CD14-positive monocyte (primary cell): ENCODE measurements at regions not wholly inside any gene's neighbourhood (a gene's known extent, or its start where the extent isn't known, plus 50 kb on each side); places are given as distances from the start of the nearest gene placed in this dataset.

Source experiments
- DNase-seq, 3 donors: peaks; one replicate each; pipeline ENCODE4 v3.0.0-alpha.2; 2011 to 2022
- H2AFZ ChIP-seq: 2 replicates; pipeline ENCODE4 v1.6.0; 2012; ENCODE audit warnings: mild to moderate bottlenecking, low read depth, low read length, inconsistent platforms; ENCODE audit not compliant: insufficient read depth, poor library complexity, severe bottlenecking
- H3K27ac ChIP-seq, 2 donors: 1 replicate in 1 of 2; 2 replicates in 1 of 2; pipeline ENCODE4 v1.5.1; 2012 to 2013; ENCODE audit warnings: low read length in 2 of 2, control low read depth in 1 of 2, inconsistent platforms in 1 of 2, low read depth in 1 of 2, mild to moderate bottlenecking in 1 of 2
- H3K27me3 ChIP-seq, 2 donors: one replicate each; pipeline versions ENCODE4 v1.6.0 to v1.6.1; 2011 to 2013; ENCODE audit warnings: low read length in 2 of 2; ENCODE audit not compliant: control insufficient read depth in 2 of 2, insufficient read depth in 2 of 2
- H3K36me3 ChIP-seq, 2 donors: replicated peaks in 1 of 2; 1 replicate in 1 of 2; 2 replicates in 1 of 2; pipeline versions ENCODE4 v1.5.1 to v1.6.1; 2012 to 2013; ENCODE audit warnings: low read length in 2 of 2, control low read depth in 1 of 2, inconsistent platforms in 1 of 2, mild to moderate bottlenecking in 1 of 2; ENCODE audit not compliant: insufficient read depth in 2 of 2, control insufficient read depth in 1 of 2
- H3K4me1 ChIP-seq, 2 donors: 1 replicate in 1 of 2; 2 replicates in 1 of 2; pipeline versions ENCODE4 v1.5.1 to v1.6.1; 2012 to 2013; ENCODE audit warnings: low read length in 2 of 2, control low read depth in 1 of 2, inconsistent platforms in 1 of 2, mild to moderate bottlenecking in 1 of 2, moderate library complexity in 1 of 2; ENCODE audit not compliant: insufficient read depth in 2 of 2, control insufficient read depth in 1 of 2
- H3K4me2 ChIP-seq: replicated peaks from 2 replicates; pipeline ENCODE3; 2012; ENCODE audit warnings: low read length, moderate library complexity, mild to moderate bottlenecking; ENCODE audit not compliant: poor library complexity, severe bottlenecking; ENCODE audit errors: extremely low read depth
- H3K4me3 ChIP-seq, 3 experiments: fragments of 200-600 bp in 1 of 3; sonication (generic) in 1 of 3; replicated peaks in 1 of 3; 1 replicate in 2 of 3; 2 replicates in 1 of 3; pipeline ENCODE4 v1.5.1; 2011 to 2013; ENCODE audit warnings: low read length in 3 of 3, mild to moderate bottlenecking in 3 of 3, control low read depth in 2 of 3, low read depth in 2 of 3, inconsistent platforms in 1 of 3, moderate library complexity in 1 of 3
- H3K79me2 ChIP-seq: 2 replicates; pipeline ENCODE4 v1.6.0; 2012; ENCODE audit warnings: mild to moderate bottlenecking, control low read depth, inconsistent platforms, low read length, moderate library complexity; ENCODE audit not compliant: insufficient read depth
- H3K9ac ChIP-seq: 2 replicates; pipeline ENCODE4 v1.6.0; 2017; ENCODE audit warnings: low read length, mild to moderate bottlenecking; ENCODE audit not compliant: insufficient read depth, poor library complexity, severe bottlenecking
- H3K9me3 ChIP-seq, 2 donors: replicated peaks in 1 of 2; 1 replicate in 1 of 2; 2 replicates in 1 of 2; pipeline versions ENCODE4 v1.5.1 to v1.6.1; 2012 to 2013; ENCODE audit warnings: low read length in 2 of 2, control low read depth in 1 of 2; ENCODE audit not compliant: control insufficient read depth in 1 of 2, insufficient read depth in 1 of 2
- H4K20me1 ChIP-seq: 2 replicates; pipeline ENCODE4 v1.6.0; 2012; ENCODE audit warnings: mild to moderate bottlenecking, low read length, control low read depth, moderate library complexity; ENCODE audit not compliant: insufficient read depth
- H3K27ac Mint-ChIP-seq, 7 donors: one replicate each; pipeline ENCODE4 v1.8.0; 2020; ENCODE audit warnings: mild to moderate bottlenecking in 7 of 7, mixed read lengths in 7 of 7, moderate library complexity in 6 of 7, inconsistent platforms in 2 of 7
- H3K27me3 Mint-ChIP-seq, 3 donors: one replicate each; pipeline ENCODE4 v1.8.0; 2021 to 2022; ENCODE audit warnings: low read depth in 3 of 3, mild to moderate bottlenecking in 3 of 3, mixed read lengths in 3 of 3, moderate library complexity in 3 of 3, inconsistent platforms in 1 of 3
- H3K36me3 Mint-ChIP-seq, 2 donors: one replicate each; pipeline ENCODE4 v1.8.0; 2020; ENCODE audit warnings: mixed read lengths in 2 of 2, inconsistent platforms in 1 of 2, mild to moderate bottlenecking in 1 of 2
- H3K4me1 Mint-ChIP-seq: one replicate; pipeline ENCODE4 v1.8.0; 2020; ENCODE audit warnings: mild to moderate bottlenecking, mixed read lengths
- H3K4me3 Mint-ChIP-seq, 2 donors: one replicate each; pipeline ENCODE4 v1.8.0; 2020; ENCODE audit warnings: mild to moderate bottlenecking in 2 of 2, mixed read lengths in 2 of 2, moderate library complexity in 1 of 2
- H3K9me3 Mint-ChIP-seq, 7 donors: one replicate each; pipeline ENCODE4 v1.8.0; 2020 to 2022; ENCODE audit warnings: mixed read lengths in 7 of 7, mild to moderate bottlenecking in 6 of 7, moderate library complexity in 6 of 7, inconsistent platforms in 2 of 7
- CTCF ChIP-seq: fragments of 200-600 bp; IDR thresholded peaks from one replicate; pipeline ENCODE4 v1.8.0; 2022; ENCODE audit warnings: antibody characterized with exemption, mild to moderate bottlenecking
- WGBS: methylation state at CpG from one replicate; pipeline ENCODE4 v1.1.5; 2013; ENCODE audit warnings: missing lambda C conversion rate; ENCODE audit not compliant: insufficient coverage; 5-methylcytosine and 5-hydroxymethylcytosine counted together
- intact Hi-C, 2 donors: fragments of 100-400 bp; cut with micrococcal nuclease; formaldehyde crosslinking; loops; one replicate each; pipeline versions ENCODE4 v1.15.0 to v1.15.1; 2023

DNA sequence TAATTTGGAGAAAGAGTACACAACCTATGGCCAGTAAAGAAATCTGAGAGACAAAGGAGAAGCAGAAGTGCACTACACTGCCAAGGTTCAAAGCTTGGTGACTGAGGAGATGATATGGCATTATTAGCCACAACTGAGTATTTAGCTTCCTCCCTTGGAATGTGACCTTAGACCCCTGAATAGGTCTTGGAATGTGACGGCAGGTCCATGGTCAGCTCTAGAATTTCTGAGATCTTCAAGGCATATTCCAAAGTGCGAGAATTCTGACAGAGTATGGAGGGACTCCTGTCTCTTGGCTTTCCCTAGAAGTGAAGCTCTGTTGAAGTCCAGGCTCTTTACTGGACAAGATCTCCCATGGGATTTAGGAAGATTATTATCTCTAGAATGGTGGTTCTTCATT is 130.0 kb upstream of the FN1 start:
- peaks cover 1% of the 10 kb centered on the region for H3K4me1 Mint-ChIP-seq
- intact Hi-C loops = no loop called here
- H3K9me3 ChIP-seq = no peaks in the 10 kb centered on the region

GRCh38 chr2:215557701-215558100 is 121.8 kb upstream of the FN1 start:
- Mint-ChIP-seq H3K4me1 (peaks cover 2% of the 10 kb centered on the region), H3K4me3 (no peak overlapping the region), H3K36me3 (no peaks in the 10 kb centered on the region), H3K27me3 (peaks cover 0 to 15% (median 8%) of the 10 kb centered on the region in 3 donors), H3K9me3 (peaks cover 0 to 12% (median 2%) of the 10 kb centered on the region in 7 donors), H3K27ac (no peak overlapping the region)
- Histone ChIP-seq H3K9me3 (no peaks in the 10 kb centered on the region), H3K36me3 (no peaks in the 10 kb centered on the region), H2AFZ (no peak overlapping the region), H3K9ac (no peak overlapping the region), H3K27ac (no peak overlapping the region), H3K27me3 (no peaks in the 10 kb centered on the region), H3K79me2 (no peaks in the 10 kb centered on the region), H3K4me3 (no peak overlapping the region), H3K4me2 (no peak overlapping the region), H3K4me1 (no peaks in the 10 kb centered on the region), H4K20me1 (no peaks in the 10 kb centered on the region)
- WGBS = no CpG with 5 or more reads among the region's 2 CpGs
- no peak for DNase-seq
- intact Hi-C loops = no loop called here
- TF ChIP-seq CTCF = no peak

More for the DNA sequence above, 130.0 kb upstream of the FN1 start:
- no peak for DNase-seq
- Histone ChIP-seq H4K20me1 (no peaks in the 10 kb centered on the region), H3K36me3 (no peaks in the 10 kb centered on the region), H3K27me3 (no peaks in the 10 kb centered on the region), H3K4me2 (no peak overlapping the region), H3K4me3 (no peak overlapping the region), H2AFZ (no peak overlapping the region), H3K4me1 (no peaks in the 10 kb centered on the region), H3K79me2 (no peaks in the 10 kb centered on the region), H3K27ac (no peak overlapping the region), H3K9ac (no peak overlapping the region)
- peaks cover 0 to 6% (median 2%) of the 10 kb centered on the region in 7 donors for H3K9me3 Mint-ChIP-seq
- no peak for TF ChIP-seq CTCF
- H3K27me3 Mint-ChIP-seq = peaks cover 1 to 23% (median 6%) of the 10 kb centered on the region in 3 donors
- H3K4me3 Mint-ChIP-seq = no peak overlapping the region
- H3K27ac Mint-ChIP-seq = no peak overlapping the region
- WGBS = 100% methylated on average over 1 of the region's 2 CpGs
- no peaks in the 10 kb centered on the region for H3K36me3 Mint-ChIP-seq
